CD4-positive, alpha-beta T cell (primary cell): ENCODE measurements at regions not wholly inside any gene's neighbourhood (a gene's known extent, or its start where the extent isn't known, plus 50 kb on each side); places are given as distances from the start of the nearest gene placed in this dataset.

Experiments used
- ATAC-seq: fragments of 200-7000 bp; cut with Tn5 transposase; one replicate; pipeline ENCODE4 v1.10.0; 2022; ENCODE audit warnings: mild to moderate bottlenecking; ENCODE audit not compliant: poor library complexity
- CTCF ChIA-PET: fragments of 350-600 bp; sonication (Branson Sonifier 250); formaldehyde crosslinking; loops from one replicate; lab custom pipeline; 2021; ENCODE audit warnings: antibody characterized with exemption, inconsistent platforms; lab: Charles Lee
- POLR2A ChIA-PET: fragments of 350-600 bp; sonication (Branson Sonifier 250); formaldehyde crosslinking; loops from one replicate; lab custom pipeline; 2021; ENCODE audit warnings: antibody characterized with exemption, inconsistent platforms; lab: Charles Lee
- DNase-seq, 14 experiments: peaks; one replicate each; pipeline ENCODE4 v3.0.0-alpha.2; 2013 to 2020; ENCODE audit warnings: mixed read lengths in 2 of 14
- H3K27ac ChIP-seq, 2 donors: one replicate each; pipeline versions ENCODE4 v1.5.1 to v1.7.0; 2013; ENCODE audit warnings: low read length in 2 of 2, low read depth in 1 of 2, mild to moderate bottlenecking in 1 of 2
- H3K27me3 ChIP-seq, 2 experiments: 1 replicate in 1 of 2; 2 replicates in 1 of 2; pipeline versions ENCODE4 v1.6.1 to v1.7.0; 2013; ENCODE audit warnings: low read length in 2 of 2, control low read depth in 1 of 2, mild to moderate bottlenecking in 1 of 2, moderate library complexity in 1 of 2; ENCODE audit not compliant: insufficient read depth in 2 of 2, control insufficient read depth in 1 of 2
- H3K36me3 ChIP-seq: one replicate; pipeline ENCODE4 v1.6.1; 2013; ENCODE audit warnings: low read length, control low read depth; ENCODE audit not compliant: insufficient read depth
- H3K4me1 ChIP-seq: one replicate; pipeline ENCODE4 v1.6.1; 2013; ENCODE audit warnings: low read length, control low read depth; ENCODE audit not compliant: insufficient read depth
- H3K4me3 ChIP-seq: one replicate; pipeline ENCODE4 v1.5.1; 2013; ENCODE audit warnings: mild to moderate bottlenecking, low read length, moderate library complexity
- H3K9me3 ChIP-seq, 2 experiments: 1 replicate in 1 of 2; 2 replicates in 1 of 2; pipeline versions ENCODE4 v1.6.1 to v1.7.0; 2013; ENCODE audit warnings: low read length in 2 of 2, mild to moderate bottlenecking in 2 of 2, control low read depth in 1 of 2, moderate library complexity in 1 of 2; ENCODE audit not compliant: control insufficient read depth in 1 of 2, insufficient read depth in 1 of 2
- H3K27ac Mint-ChIP-seq: one replicate; pipeline ENCODE4 v1.8.0; 2020; ENCODE audit warnings: mixed read lengths
- H3K27me3 Mint-ChIP-seq: one replicate; pipeline ENCODE4 v1.8.0; 2021; ENCODE audit warnings: mixed read lengths
- H3K36me3 Mint-ChIP-seq: one replicate; pipeline ENCODE4 v1.8.0; 2021; ENCODE audit warnings: low read depth, mixed read lengths
- H3K4me1 Mint-ChIP-seq: one replicate; pipeline ENCODE4 v1.8.0; 2021; ENCODE audit warnings: low read depth, mixed read lengths
- H3K4me3 Mint-ChIP-seq: one replicate; pipeline ENCODE4 v1.8.0; 2020; ENCODE audit warnings: mild to moderate bottlenecking, mixed read lengths
- H3K9me3 Mint-ChIP-seq: one replicate; pipeline ENCODE4 v1.8.0; 2020; ENCODE audit warnings: mixed read lengths
- intact Hi-C, 2 experiments: fragments of 100-400 bp; cut with DNase I in 1 of 2; cut with micrococcal nuclease in 1 of 2; formaldehyde crosslinking; loops; one replicate each; pipeline versions ENCODE4 v1.15.1 to v1.9.0; 2023 to 2025; cut with DNase I, micrococcal nuclease
- TF ChIP-seq, protein P1 (sequence below): fragments of 200-600 bp; IDR thresholded peaks from one replicate; pipeline ENCODE4 v1.8.0; 2022; ENCODE audit warnings: antibody characterized with exemption, mild to moderate bottlenecking

GRCh38 chr5:110043025-110043424, 353.3 kb downstream of the MAN2A1 start:
- H3K4me3 ChIP-seq, result no peak overlapping the region
- DNase-seq (peak in 3 of 14 experiments; percentile 22 to 44 (median 43)), ATAC-seq (peak; percentile 34)
- Mint-ChIP-seq H3K4me1 (peaks cover 16% of the 10 kb centered on the region), H3K27me3 (no peaks in the 10 kb centered on the region), H3K4me3 (no peak overlapping the region), H3K27ac (no peak overlapping the region), H3K9me3 (peaks cover 16% of the 10 kb centered on the region), H3K36me3 (no peaks in the 10 kb centered on the region)
- peaks cover 0 to 3% of the 10 kb centered on the region in 2 experiments for H3K9me3 ChIP-seq
- H3K27ac ChIP-seq, result no peak overlapping the region
- POLR2A ChIA-PET, result interaction anchor here (1.0 to 1.8 kb wide), 2 partner anchors 11 to 148 kb away, joined by 3 to 9 read pairs; no protein-coding TSS in a partner anchor
- H3K36me3 ChIP-seq, result no peaks in the 10 kb centered on the region
- no peaks in the 10 kb centered on the region for H3K27me3 ChIP-seq
- no peaks in the 10 kb centered on the region for H3K4me1 ChIP-seq
- intact Hi-C loops, result no loop called here
- CTCF ChIA-PET, result interaction anchor here (1.0 kb wide), 1 partner anchor 11 kb away, joined by 3 read pairs; no protein-coding TSS in a partner anchor
- TF ChIP-seq, protein P1, sequence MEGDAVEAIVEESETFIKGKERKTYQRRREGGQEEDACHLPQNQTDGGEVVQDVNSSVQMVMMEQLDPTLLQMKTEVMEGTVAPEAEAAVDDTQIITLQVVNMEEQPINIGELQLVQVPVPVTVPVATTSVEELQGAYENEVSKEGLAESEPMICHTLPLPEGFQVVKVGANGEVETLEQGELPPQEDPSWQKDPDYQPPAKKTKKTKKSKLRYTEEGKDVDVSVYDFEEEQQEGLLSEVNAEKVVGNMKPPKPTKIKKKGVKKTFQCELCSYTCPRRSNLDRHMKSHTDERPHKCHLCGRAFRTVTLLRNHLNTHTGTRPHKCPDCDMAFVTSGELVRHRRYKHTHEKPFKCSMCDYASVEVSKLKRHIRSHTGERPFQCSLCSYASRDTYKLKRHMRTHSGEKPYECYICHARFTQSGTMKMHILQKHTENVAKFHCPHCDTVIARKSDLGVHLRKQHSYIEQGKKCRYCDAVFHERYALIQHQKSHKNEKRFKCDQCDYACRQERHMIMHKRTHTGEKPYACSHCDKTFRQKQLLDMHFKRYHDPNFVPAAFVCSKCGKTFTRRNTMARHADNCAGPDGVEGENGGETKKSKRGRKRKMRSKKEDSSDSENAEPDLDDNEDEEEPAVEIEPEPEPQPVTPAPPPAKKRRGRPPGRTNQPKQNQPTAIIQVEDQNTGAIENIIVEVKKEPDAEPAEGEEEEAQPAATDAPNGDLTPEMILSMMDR, result no peak

DNA sequence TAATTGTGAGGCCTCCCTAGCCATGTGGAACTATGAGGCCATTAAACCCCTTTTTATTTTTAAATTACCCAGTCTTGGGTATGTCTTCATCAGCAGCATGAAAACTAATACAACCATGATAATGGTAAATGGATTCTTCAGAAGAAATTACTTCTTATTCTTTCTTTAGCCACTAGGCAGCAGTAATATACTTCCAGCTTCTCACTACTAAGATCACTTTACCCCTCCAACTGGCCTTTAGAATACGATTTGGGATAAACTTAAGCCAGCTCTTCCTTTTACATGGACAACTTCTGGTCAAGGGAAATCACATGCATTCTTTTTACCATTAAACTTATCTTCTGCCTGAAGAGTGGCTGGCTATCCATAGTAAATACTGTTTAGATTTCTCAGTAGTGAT, 355.4 kb downstream of the MAN2A1 start:
- intact Hi-C loops, result no loop called here
- Mint-ChIP-seq H3K4me1 (peaks cover 20% of the 10 kb centered on the region), H3K27me3 (no peaks in the 10 kb centered on the region), H3K9me3 (peaks cover 16% of the 10 kb centered on the region), H3K4me3 (no peak overlapping the region), H3K27ac (no peak overlapping the region), H3K36me3 (no peaks in the 10 kb centered on the region)
- ChIA-PET POLR2A (interaction anchor here (1.0 kb wide), 1 partner anchor 123 kb away, joined by 3 read pairs; no protein-coding TSS in a partner anchor), CTCF (interaction anchor here (1.3 kb wide), 1 partner anchor 9 kb away, joined by 3 read pairs; no protein-coding TSS in a partner anchor)
- no peaks in the 10 kb centered on the region for H3K27me3 ChIP-seq
- TF ChIP-seq, protein P1, result no peak
- ATAC-seq, result no peak
- no peaks in the 10 kb centered on the region for H3K36me3 ChIP-seq
- no peak overlapping the region for H3K4me3 ChIP-seq
- H3K27ac ChIP-seq, result no peak overlapping the region
- H3K9me3 ChIP-seq, result peaks cover 0 to 3% of the 10 kb centered on the region in 2 experiments
- H3K4me1 ChIP-seq, result no peaks in the 10 kb centered on the region
- no peak for DNase-seq

GRCh38 chr5:110048491-110048890, 358.8 kb downstream of the MAN2A1 start:
- Mint-ChIP-seq H3K36me3 (no peaks in the 10 kb centered on the region), H3K4me1 (peaks cover 14% of the 10 kb centered on the region), H3K4me3 (no peak overlapping the region), H3K9me3 (peaks cover 4% of the 10 kb centered on the region), H3K27me3 (no peaks in the 10 kb centered on the region), H3K27ac (no peak overlapping the region)
- no peaks in the 10 kb centered on the region for H3K27me3 ChIP-seq
- ATAC-seq (no peak), DNase-seq (no peak)
- H3K9me3 ChIP-seq, result peaks cover 0 to 3% of the 10 kb centered on the region in 2 experiments
- TF ChIP-seq, protein P1, result no peak
- ChIA-PET CTCF (interaction anchor here (1.5 kb wide), 1 partner anchor 9 kb away, joined by 3 read pairs; no protein-coding TSS in a partner anchor), POLR2A (interaction anchor here (1.2 kb wide), 1 partner anchor 360 kb away, joined by 3 read pairs; no protein-coding TSS in a partner anchor)
- intact Hi-C loops, result no loop called here
- no peak overlapping the region for H3K27ac ChIP-seq
- no peak overlapping the region for H3K4me3 ChIP-seq
- H3K4me1 ChIP-seq, result peaks cover 2% of the 10 kb centered on the region
- H3K36me3 ChIP-seq, result no peaks in the 10 kb centered on the region
